D341Med (cell line): ENCODE measurements at regions not wholly inside any gene's neighbourhood (a gene's known extent, or its start where the extent isn't known, plus 50 kb on each side); places are given as distances from the start of the nearest gene placed in this dataset.

Experiments used
- DNase-seq: peaks from one replicate; pipeline ENCODE4 v3.0.0; 2012; ENCODE audit warnings: low spot score

DNA sequence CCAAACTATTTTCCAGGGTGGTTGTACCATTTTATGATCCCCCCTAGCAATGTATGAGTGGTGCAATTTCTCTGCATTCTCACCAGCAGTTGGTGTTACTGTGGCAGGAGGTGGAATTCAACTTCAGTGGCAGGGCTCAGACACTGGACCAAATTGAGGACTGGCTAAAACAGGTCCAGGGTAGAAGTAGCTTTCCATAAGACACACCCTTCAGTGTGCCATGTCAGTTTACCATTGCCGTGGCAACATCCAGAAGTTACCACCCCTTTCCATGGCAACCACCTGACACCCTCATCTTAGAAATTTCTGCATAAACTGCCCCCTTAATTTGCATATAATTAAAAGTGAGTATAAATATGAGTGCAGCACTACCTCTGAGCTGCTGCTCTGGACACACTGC is 180.7 kb upstream of the GGTLC1 start:
- DNase-seq, result no peak

DNA sequence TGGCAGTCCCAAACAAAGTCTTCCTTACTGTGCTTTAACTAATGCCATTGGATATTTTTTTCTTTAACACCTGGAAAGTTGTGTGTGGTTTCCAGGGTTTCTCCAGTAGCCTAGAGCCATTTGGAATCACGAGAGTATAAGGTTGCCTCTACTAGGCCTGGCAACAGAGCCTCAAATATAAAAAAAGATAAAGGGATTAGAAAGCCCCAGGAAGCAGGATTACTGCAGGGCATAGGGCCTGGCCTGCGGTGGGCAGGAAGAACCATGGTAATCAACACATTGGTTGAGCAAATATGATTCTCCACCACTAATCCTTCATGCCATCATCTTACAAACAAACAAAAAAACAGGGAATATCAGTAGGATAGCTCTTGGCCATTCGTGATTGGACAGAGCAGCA is 177.8 kb upstream of the GGTLC1 start:
- DNase-seq, result no peak

DNA sequence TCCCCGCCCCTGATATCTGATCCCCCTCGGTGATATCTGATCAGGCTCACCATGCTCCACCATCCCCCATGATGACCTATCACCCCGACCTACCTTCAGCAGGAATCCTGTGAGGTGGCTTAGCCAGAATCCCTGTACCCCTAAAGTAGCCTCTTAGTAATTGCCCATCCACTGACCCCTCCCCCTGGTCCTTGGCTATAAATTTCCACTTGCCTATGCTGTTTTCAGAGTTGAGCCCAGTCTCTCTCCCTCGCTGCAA is 177.5 kb upstream of the GGTLC1 start:
- no peak for DNase-seq

GRCh38 chr20:24165301-24166122 is 176.9 kb upstream of the GGTLC1 start:
- DNase-seq, result no peak

- DNase-seq, result no peak
These were observed 175.8 kb upstream of the GGTLC1 start for GRCh38 chr20:24164360-24164759.

- no peak for DNase-seq
These were observed 174.9 kb upstream of the GGTLC1 start for GRCh38 chr20:24163506-24163905.

DNA sequence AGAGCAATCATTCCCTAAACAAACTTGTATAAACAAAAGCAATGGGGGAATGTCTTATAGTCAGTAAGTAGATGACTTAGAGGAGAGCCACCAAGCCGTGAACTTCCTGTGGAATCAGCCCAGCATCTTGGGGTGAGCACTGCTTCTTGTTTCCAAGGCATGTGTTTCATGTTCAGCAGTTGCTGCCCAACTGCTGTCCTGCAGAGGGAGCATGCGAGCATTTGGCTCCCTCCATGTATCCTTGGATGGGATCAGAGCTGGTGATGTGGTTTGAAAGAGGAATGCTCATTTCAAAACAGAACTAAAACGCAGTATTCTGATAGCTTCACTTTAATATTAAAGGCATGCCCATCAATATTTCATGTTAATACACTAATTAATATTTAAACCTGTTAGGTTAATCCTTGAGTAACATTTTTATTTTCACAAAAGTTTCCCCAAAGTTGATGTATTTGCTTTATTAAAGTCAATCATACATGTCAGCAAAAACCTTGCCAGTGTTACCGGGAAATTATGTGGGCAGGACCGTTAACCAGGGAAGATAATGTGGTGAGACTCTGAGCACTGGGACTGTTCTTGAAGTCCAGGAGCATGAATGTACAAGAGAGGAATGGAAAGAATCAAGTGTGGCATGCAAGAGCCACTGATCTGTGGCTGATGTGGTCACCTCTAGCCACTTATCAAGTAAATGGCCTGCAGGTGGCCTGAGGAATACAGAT is 172.1 kb upstream of the GGTLC1 start:
- peak; percentile 77 for DNase-seq

GRCh38 chr20:24158281-24158680 is 169.7 kb upstream of the GGTLC1 start:
- no peak for DNase-seq

GRCh38 chr20:24157213-24157612 is 168.6 kb upstream of the GGTLC1 start:
- DNase-seq, result no peak

GRCh38 chr20:24153101-24154040 is 164.8 kb upstream of the GGTLC1 start:
- DNase-seq, result no peak

- no peak for DNase-seq
These were observed 163.2 kb upstream of the GGTLC1 start for GRCh38 chr20:24151621-24152294.

GRCh38 chr20:24150406-24150805 is 161.8 kb upstream of the GGTLC1 start:
- DNase-seq, result no peak

DNA sequence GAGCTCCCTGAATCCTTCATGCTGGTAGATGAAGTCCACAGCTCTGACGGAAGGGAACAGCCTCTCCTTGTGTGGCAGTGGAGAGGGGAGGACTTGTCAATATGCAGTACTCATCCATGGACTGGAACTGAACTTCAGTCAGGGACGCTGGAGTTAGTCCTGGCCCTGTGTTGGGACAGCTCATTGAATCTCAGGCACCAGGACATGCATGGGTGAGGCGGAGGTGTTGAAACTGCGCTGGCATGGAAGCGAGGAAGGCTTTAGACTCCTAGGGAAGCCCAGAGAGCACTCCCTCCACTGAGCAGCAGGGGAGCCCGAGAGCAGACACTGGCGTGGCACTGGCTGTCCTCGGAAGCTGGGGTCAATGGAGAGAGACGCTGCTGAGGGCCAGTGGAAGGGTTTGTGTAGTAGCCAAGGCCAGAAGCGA is 161.3 kb upstream of the GGTLC1 start:
- peak; percentile 61 for DNase-seq

DNA sequence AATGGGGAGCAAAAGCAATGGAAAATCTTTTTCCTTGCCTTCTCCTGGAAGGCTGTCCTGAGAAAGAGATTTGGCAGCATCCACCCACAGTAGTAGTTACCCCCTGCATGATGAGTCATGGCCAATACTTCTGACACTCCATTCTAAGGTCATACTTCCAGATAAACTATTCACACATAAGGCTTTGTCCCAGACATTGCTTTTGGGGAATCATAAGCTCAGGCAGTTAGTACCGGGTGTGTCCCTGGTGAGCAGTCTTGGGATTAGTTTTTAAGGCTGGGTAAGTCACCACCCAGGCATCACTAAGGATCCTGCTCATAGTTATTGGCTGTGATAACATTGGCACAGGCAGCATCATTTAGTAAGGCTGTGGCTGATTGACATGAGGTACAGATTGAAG is 160.6 kb upstream of the GGTLC1 start:
- DNase-seq, result no peak

DNA sequence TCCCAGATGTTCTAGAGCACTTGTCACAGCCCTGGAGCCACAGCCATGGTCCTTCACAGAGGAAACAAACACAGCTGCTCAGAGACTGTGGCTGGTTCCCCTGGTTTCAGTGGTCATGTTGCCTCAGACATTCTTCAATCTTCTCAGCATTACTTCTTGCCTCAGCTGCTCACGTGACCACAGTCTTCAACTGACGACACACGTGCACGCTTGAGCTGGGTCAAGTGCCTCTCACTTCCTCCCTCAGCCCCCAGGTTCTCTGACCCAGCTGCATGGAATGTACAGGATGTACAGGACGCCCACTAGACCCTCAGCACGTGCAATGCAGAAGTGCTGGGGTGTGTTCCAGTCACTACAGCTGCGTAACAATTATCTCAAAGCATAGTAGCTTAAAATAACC is 159.8 kb upstream of the GGTLC1 start:
- DNase-seq, result no peak

GRCh38 chr20:24147961-24148360 is 159.4 kb upstream of the GGTLC1 start:
- no peak for DNase-seq

DNA sequence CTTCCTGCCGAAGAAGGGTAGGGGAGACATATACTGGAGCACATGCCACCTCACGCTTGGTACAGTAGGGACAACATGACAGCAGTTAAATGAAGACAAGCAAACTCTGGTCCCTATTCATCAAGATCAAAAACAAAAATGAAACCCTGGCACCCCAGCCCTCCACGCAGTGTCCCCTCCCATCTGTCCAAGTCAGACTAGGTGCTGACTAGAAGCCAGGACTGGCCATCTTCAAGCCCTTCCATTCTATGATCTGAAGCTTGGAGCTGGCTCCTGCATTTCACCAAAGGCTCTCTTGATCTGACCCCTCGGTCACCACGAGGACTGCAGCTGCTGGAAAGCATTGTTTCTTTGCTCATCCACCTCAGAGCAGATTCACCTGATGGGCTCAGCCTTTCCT is 158.9 kb upstream of the GGTLC1 start:
- DNase-seq, result no peak

DNA sequence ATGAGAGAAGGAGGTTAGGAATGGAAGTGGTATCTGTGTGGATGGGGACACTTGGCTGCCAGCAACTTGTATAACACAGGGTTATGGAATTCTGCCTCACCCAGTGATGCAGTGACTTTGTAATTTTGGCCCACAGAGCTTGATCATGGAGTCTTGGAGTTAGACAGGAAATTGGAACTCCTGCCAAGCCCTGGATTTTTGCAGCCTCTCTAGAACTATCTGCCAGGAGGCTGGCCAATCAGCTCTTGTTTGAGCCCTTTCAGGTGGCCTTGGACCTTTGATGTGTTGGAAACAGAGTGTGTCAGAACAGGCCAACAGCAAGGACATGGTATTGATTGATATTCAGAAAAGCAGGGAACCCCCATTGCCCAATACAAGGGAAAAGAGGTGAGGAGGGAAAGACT is 157.7 kb upstream of the GGTLC1 start:
- no peak for DNase-seq

- DNase-seq, result no peak
These were observed 155.8 kb upstream of the GGTLC1 start for GRCh38 chr20:24144371-24144770.

- DNase-seq, result no peak
These were observed 152.5 kb upstream of the GGTLC1 start for GRCh38 chr20:24141111-24141510.

DNA sequence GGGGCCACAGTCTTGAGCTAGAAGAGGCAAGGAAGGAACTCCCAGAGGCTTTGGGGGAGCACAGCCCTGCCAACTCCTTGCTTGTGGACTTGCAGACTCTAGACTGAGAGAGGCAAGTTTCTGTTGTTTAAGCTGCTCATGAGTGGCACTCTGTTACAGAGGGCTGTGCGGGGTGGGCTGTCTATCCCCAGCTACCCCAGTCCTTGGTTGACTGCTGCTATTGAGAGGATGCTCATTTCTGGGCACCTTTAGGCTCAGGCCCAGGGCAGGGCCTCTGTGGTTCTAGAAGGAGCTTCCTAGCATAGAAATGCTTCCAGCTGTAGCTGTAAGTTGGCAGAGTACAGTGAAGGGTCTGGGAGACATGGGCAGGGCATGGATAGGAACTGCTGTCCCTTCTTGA is 151.3 kb upstream of the GGTLC1 start:
- no peak for DNase-seq

DNA sequence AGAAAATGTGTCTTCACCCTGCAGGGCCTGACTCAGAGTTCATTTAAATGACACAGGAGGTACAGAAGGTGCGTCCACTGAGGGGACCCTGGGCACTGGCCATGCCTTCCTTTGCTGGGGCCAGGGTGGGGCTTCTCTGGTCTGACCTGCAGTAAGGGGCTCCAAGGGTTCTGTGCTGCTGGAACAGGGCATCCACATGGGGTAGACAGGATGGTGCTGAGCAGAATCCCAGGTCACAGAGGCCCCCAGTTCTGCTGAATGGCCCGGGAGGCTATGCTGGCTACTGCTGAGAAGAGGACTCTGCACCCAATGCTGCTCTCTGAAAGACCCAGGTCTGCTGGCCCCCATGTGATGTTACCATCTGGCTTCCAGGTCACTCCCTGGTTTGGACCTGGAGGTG is 150.4 kb upstream of the GGTLC1 start:
- no peak for DNase-seq
